Caco-2 (cell line): ENCODE measurements at regions not wholly inside any gene's neighbourhood (a gene's known extent, or its start where the extent isn't known, plus 50 kb on each side); places are given as distances from the start of the nearest gene placed in this dataset.

Experiments used
- BruUV-seq: library from RNA; stranded (reverse); fragments of 400-500 nt; replicated peaks from 2 replicates; lab custom pipeline; 2021; lab: Mats Ljungman, UMichigan
- CTCF ChIA-PET: fragments of 300-600 bp; sonication (Branson Sonifier 250); formaldehyde crosslinking; loops from one replicate; lab custom pipeline; 2022; ENCODE audit warnings: antibody characterized with exemption; lab: Charles Lee
- POLR2A ChIA-PET: fragments of 300-600 bp; sonication (Branson Sonifier 250); formaldehyde crosslinking; loops from one replicate; lab custom pipeline; 2022; ENCODE audit warnings: antibody characterized with exemption; lab: Charles Lee
- DNase-seq, 2 experiments: peaks; one replicate each; pipeline versions ENCODE4 v3.0.0 to v3.0.0-alpha.2; 2020 to 2022
- H3K27me3 ChIP-seq: replicated peaks from 2 replicates; pipeline ENCODE4 v1.6.0; 2011; ENCODE audit warnings: low read length; ENCODE audit not compliant: control insufficient read depth, insufficient read depth
- H3K36me3 ChIP-seq: 2 replicates; pipeline ENCODE4 v1.5.1; 2011; ENCODE audit warnings: low read length; ENCODE audit not compliant: control insufficient read depth, insufficient read depth
- H3K4me1 ChIP-seq: fragments of 250-450 bp; sonication (Bioruptor Pico); 2 replicates; pipeline ENCODE4 v1.5.1; 2020; ENCODE audit warnings: mild to moderate bottlenecking
- H3K4me3 ChIP-seq: 2 replicates; pipeline ENCODE4 v1.5.1; 2011; ENCODE audit warnings: low read depth, mild to moderate bottlenecking, control low read depth, low read length
- H3K9me3 ChIP-seq: fragments of 250-450 bp; sonication (Bioruptor Pico); 2 replicates; pipeline ENCODE4 v1.5.1; 2020; ENCODE audit warnings: mild to moderate bottlenecking, moderate library complexity
- H3K27ac Mint-ChIP-seq: one replicate; pipeline ENCODE4 v1.8.0; 2022; ENCODE audit warnings: mixed read lengths; ENCODE audit not compliant: unreplicated experiment
- H3K27me3 Mint-ChIP-seq: one replicate; pipeline ENCODE4 v1.8.0; 2022; ENCODE audit warnings: mixed read lengths; ENCODE audit not compliant: insufficient read depth, unreplicated experiment
- H3K36me3 Mint-ChIP-seq: one replicate; pipeline ENCODE4 v1.8.0; 2022; ENCODE audit warnings: mild to moderate bottlenecking, mixed read lengths; ENCODE audit not compliant: insufficient read depth, unreplicated experiment
- H3K4me1 Mint-ChIP-seq: one replicate; pipeline ENCODE4 v1.8.0; 2022; ENCODE audit warnings: low read depth, mixed read lengths; ENCODE audit not compliant: unreplicated experiment
- H3K4me3 Mint-ChIP-seq: one replicate; pipeline ENCODE4 v1.8.0; 2022; ENCODE audit warnings: mild to moderate bottlenecking, moderate library complexity, mixed read lengths; ENCODE audit not compliant: unreplicated experiment
- H3K9me3 Mint-ChIP-seq: one replicate; pipeline ENCODE4 v1.8.0; 2022; ENCODE audit warnings: mixed read lengths; ENCODE audit not compliant: unreplicated experiment
- intact Hi-C: fragments of 100-400 bp; cut with micrococcal nuclease; formaldehyde crosslinking; loops from one replicate; pipeline ENCODE4 v1.10.0; 2022; ENCODE audit not compliant: unreplicated experiment
- TF ChIP-seq, protein P1 (sequence below), 2 experiments: fragments of 200-600 bp in 1 of 2; IDR thresholded peaks; 1 replicate in 1 of 2; 2 replicates in 1 of 2; pipeline versions ENCODE4 v1.5.1 to v1.8.0; 2011 to 2022; ENCODE audit warnings: antibody characterized with exemption in 1 of 2, control low read depth in 1 of 2, inconsistent platforms in 1 of 2, low read depth in 1 of 2, low read length in 1 of 2, mild to moderate bottlenecking in 1 of 2, moderate library complexity in 1 of 2; ENCODE audit not compliant: insufficient read depth in 1 of 2, severe bottlenecking in 1 of 2, unreplicated experiment in 1 of 2

DNA sequence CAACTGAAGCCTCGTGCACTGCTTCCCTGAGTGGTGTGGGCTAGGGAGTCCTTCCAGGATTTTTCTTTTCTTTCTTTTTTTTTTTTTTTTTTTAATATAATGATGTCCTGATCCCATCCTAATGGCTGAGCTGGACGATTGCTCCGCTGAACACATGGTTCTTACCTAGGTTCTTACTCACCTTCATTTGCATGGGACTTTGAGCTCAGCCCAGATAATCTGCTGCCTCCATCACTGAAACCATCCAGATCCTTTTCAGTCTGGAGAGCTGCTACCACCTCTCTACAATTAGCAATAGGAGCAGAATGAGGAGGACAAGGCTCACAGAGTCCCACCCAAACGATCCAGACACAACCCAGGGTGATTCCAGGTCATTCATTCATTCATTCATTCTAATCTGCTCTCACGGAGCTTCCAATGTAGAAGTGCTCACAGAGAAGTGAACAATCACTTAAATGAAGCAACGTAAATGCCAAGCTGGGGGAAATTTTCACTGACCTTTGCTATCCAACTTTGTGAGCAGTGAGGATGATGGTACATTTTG lies 246.3 kb upstream of the RREB1 start:
- intact Hi-C loops = no loop called here
- DNase-seq = peak in 1 of 2 experiments; percentile 45
- Histone ChIP-seq H3K36me3 (no peaks in the 10 kb centered on the region), H3K27me3 (no peaks in the 10 kb centered on the region), H3K9me3 (no peaks in the 10 kb centered on the region), H3K4me1 (peaks cover 16% of the 10 kb centered on the region), H3K4me3 (no peak overlapping the region)
- Mint-ChIP-seq H3K4me1 (peaks cover 31% of the 10 kb centered on the region), H3K9me3 (no peaks in the 10 kb centered on the region), H3K27ac (no peak overlapping the region), H3K27me3 (no peaks in the 10 kb centered on the region), H3K36me3 (no peaks in the 10 kb centered on the region), H3K4me3 (no peak overlapping the region)
- CTCF ChIA-PET = interaction anchor here (0.7 to 1.3 kb wide), 3 partner anchors 10 to 479 kb away, joined by 3 to 6 read pairs (median 3); no protein-coding TSS in a partner anchor
- no TSS peak for BruUV-seq
- POLR2A ChIA-PET = no interaction called here
- TF ChIP-seq, protein P1, sequence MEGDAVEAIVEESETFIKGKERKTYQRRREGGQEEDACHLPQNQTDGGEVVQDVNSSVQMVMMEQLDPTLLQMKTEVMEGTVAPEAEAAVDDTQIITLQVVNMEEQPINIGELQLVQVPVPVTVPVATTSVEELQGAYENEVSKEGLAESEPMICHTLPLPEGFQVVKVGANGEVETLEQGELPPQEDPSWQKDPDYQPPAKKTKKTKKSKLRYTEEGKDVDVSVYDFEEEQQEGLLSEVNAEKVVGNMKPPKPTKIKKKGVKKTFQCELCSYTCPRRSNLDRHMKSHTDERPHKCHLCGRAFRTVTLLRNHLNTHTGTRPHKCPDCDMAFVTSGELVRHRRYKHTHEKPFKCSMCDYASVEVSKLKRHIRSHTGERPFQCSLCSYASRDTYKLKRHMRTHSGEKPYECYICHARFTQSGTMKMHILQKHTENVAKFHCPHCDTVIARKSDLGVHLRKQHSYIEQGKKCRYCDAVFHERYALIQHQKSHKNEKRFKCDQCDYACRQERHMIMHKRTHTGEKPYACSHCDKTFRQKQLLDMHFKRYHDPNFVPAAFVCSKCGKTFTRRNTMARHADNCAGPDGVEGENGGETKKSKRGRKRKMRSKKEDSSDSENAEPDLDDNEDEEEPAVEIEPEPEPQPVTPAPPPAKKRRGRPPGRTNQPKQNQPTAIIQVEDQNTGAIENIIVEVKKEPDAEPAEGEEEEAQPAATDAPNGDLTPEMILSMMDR (IDR thresholded peaks at IDR 0.05; ENCODE audit: insufficient read depth in 1 of 2, low read depth in 1 of 2, low read length in 1 of 2, severe bottlenecking in 1 of 2, unreplicated experiment in 1 of 2) = no peak

DNA sequence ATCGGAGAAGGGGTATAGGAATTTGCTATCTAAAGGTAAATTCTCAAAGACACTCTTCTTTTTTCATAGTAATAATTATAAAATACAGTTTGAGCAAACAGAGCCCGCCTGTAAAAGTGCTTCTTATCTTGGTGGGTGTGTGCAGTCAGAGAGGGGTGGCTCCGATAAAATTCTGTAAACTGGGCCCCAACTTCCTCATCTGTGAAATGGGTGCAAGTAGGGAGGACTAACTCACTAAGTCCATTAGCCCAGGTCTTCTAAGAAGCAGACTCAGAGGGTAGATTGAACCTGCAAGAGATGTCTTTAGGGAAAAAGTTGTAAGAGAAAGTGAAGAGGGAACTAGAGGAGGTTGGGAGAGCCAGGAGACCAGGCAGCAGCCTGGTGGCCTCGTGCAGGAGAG lies 245.8 kb upstream of the RREB1 start:
- H3K4me1 Mint-ChIP-seq = peaks cover 25% of the 10 kb centered on the region
- TF ChIP-seq, protein P1 (IDR thresholded peaks at IDR 0.05; ENCODE audit: insufficient read depth in 1 of 2, low read depth in 1 of 2, low read length in 1 of 2, severe bottlenecking in 1 of 2, unreplicated experiment in 1 of 2) = no peak
- no peak overlapping the region for H3K27ac Mint-ChIP-seq
- POLR2A ChIA-PET = no interaction called here
- DNase-seq = no peak
- no peaks in the 10 kb centered on the region for H3K9me3 Mint-ChIP-seq
- H3K36me3 Mint-ChIP-seq = no peaks in the 10 kb centered on the region
- Histone ChIP-seq H3K4me1 (peaks cover 13% of the 10 kb centered on the region), H3K36me3 (no peaks in the 10 kb centered on the region), H3K27me3 (no peaks in the 10 kb centered on the region), H3K9me3 (no peaks in the 10 kb centered on the region), H3K4me3 (no peak overlapping the region)
- no TSS peak for BruUV-seq
- intact Hi-C loops = no loop called here
- CTCF ChIA-PET = interaction anchor here (0.7 to 1.3 kb wide), 3 partner anchors 11 to 478 kb away, joined by 3 to 6 read pairs (median 3); no protein-coding TSS in a partner anchor
- H3K27me3 Mint-ChIP-seq = no peaks in the 10 kb centered on the region
- H3K4me3 Mint-ChIP-seq = no peak overlapping the region

- CTCF ChIA-PET = no interaction called here
- no peak overlapping the region for H3K4me3 Mint-ChIP-seq
Measured at GRCh38 chr6:6863970-6864639, 243.7 kb upstream of the RREB1 start.

More at GRCh38 chr6:6863970-6864639, 243.7 kb upstream of the RREB1 start:
- H3K27me3 ChIP-seq = no peaks in the 10 kb centered on the region
- no peaks in the 10 kb centered on the region for H3K9me3 ChIP-seq
- TF ChIP-seq, protein P1 (IDR thresholded peaks at IDR 0.05; ENCODE audit: insufficient read depth in 1 of 2, low read depth in 1 of 2, low read length in 1 of 2, severe bottlenecking in 1 of 2, unreplicated experiment in 1 of 2) = no peak
- Mint-ChIP-seq H3K27ac (no peak overlapping the region), H3K36me3 (no peaks in the 10 kb centered on the region), H3K27me3 (no peaks in the 10 kb centered on the region), H3K4me1 (peaks cover 14% of the 10 kb centered on the region), H3K9me3 (no peaks in the 10 kb centered on the region)
- no peak overlapping the region for H3K4me3 ChIP-seq
- intact Hi-C loops = no loop called here
- BruUV-seq = no TSS peak
- H3K4me1 ChIP-seq = peaks cover 5% of the 10 kb centered on the region
- POLR2A ChIA-PET = no interaction called here
- no peak for DNase-seq
- H3K36me3 ChIP-seq = no peaks in the 10 kb centered on the region
